H4 (cell line): ENCODE measurements at regions not wholly inside any gene's neighbourhood (a gene's known extent, or its start where the extent isn't known, plus 50 kb on each side); places are given as distances from the start of the nearest gene placed in this dataset.

Source experiments
- DNase-seq: peaks from one replicate; pipeline ENCODE4 v3.0.0-alpha.2; 2015; ENCODE audit warnings: low spot score

DNA sequence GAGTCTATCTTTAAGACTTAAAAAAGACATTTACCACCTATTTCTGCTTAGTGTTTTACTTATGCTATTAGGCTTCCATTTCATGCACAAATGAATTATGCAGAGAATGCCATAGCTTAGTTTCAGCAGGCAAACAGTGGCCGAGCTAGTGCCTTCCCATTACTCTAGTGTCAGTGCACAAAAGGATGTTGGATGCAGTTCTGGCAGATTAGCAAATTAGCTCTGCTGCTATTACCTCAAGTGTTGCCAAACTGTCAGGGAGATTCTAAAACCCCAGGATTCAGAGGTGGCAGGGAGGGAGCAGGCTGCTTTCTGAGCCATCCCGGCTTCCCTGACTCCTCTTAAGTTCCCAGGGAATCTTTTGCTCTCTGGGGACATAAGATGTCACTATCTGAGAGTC, 209.4 kb upstream of the NCAM1 start:
- DNase-seq, result no peak

DNA sequence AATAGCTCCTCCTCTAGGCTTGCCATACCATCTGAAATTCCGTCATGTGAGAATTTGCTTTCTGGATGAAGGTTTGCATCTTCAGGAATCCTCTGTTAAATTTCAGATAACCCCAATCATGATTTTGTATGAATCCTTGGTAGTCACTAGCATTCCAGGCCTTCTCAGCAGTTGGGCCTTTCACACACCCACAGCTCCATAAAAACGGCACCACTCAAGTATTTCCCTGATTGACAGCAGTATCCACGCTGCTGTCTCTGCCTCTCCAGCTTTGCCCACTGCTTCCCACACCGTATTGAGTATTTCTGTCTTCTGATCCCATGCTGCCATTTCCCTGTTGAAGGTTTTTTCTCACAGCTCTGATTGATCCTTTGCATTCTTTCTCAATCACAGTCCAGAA, 208.7 kb upstream of the NCAM1 start:
- no peak for DNase-seq

DNA sequence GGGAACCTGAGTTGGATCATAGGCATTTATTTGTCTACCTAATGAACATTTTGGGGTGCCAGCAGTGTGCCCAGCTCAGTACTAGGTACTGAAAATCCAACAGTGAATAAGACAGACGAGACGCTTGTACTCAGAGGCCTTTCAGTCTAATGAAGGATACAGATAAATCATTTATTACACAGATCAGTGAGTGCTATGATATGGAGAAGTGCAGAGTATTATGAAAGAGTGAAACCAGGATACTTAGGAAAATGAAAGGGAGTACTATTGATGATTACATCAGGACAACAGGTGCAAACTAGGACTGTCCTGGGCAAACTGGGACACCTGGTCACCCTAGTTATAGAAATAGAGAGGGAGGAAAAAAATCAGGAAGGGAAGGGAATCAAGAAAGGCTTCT, 207.5 kb upstream of the NCAM1 start:
- no peak for DNase-seq

GRCh38 chr11:112759418-112759817, 201.8 kb upstream of the NCAM1 start:
- DNase-seq, result no peak

- DNase-seq, result no peak
Measured at GRCh38 chr11:112760396-112761059, 200.7 kb upstream of the NCAM1 start.

DNA sequence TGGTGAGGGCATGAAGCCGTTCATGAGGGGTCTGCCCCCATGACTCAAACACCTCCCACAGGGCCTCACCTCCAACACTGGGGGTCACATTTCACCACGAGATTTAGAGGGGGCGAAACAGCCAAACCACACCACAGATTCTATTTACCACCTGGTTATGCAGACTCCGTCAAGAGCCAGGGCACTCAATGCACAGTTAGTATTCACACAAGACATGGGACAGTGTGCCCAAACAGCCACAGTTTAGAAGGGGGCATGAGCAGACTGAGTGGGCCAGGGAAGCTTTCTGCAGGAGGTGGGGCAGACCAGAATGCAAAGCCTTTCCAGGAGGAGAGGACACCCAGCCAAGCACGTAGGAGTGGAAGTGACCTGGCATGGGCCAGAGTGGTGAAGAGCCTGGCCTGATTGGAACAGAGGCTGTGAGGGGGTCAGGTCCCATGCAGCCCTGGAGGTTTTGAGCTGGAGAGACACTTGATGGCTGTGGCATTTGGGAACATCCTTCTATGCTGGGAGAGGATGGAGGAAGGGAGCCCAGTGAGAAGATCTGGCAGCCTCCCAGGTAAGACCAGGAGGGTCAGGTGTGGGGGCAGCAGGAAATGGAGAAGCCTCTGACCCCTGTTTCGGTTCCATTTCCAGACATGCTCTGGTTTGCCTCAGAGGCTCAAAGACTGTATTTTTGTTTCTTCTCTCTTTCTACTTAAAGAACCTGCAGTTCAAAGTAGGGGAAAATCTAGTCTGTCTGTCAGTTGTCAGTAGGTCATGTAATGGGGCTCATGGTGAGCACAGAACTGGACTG, 199.1 kb upstream of the NCAM1 start:
- DNase-seq, result no peak

GRCh38 chr11:112762707-112763090, 198.5 kb upstream of the NCAM1 start:
- no peak for DNase-seq

- no peak for DNase-seq
Measured at GRCh38 chr11:112765337-112765736, 195.9 kb upstream of the NCAM1 start.

DNA sequence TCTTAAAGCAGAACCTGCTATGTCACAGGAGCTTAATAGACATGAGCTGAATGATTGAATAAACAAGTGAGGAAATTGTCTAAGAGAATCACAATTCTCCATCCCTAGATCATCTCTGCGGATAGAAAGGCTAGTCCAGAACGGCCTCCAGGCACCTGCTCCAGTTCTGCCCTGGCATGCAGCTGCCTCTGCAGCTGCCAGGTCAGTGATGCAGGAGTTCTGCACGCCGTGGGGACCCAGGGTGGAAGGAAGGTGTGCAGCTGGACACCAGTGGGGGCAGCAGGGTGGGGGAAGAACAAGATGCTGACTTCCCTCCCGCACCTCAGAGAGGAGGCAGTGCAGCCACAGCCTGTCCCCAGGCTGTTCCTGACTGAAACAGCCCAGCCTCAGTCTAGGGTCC, 192.1 kb upstream of the NCAM1 start:
- DNase-seq, result no peak

DNA sequence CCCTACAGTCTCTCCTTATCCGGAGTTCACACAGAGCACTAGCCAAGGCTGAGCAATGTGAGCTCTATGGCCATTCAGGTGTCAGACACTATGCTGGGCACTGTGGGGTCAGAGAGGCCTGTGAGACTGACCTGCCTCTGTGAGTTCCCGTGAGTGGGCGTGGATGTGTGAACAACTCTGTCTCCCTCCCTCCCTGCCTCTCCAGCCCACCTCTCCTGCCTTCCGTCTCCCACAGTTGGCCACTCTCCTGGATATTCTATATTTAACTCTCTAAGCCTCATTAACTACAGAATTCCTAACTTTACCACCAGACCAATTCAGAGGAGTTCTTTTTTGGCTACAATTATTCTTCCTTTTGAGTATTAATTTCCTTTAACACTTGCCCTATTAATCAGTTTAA, 191.6 kb upstream of the NCAM1 start:
- no peak for DNase-seq

GRCh38 chr11:112770033-112770432, 191.2 kb upstream of the NCAM1 start:
- no peak for DNase-seq

DNA sequence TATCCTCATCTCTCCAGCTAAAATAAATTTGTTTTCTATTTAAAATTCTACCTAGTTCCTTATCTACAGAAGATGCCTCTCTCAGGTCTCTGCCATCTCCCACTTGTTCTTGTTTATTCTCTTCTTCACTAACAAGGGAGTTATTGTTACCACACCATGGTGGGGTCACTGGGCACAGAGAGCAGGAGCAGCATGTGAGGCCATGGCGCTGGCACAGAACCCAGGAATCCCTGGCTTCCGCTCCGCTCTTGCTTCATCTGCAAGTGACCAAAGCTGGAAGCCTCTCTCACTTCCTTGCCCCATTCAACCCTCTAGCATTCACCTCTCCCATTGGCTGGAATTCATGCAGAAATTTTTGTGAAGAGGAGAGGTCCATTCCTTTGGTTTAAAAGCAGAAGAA, 190.7 kb upstream of the NCAM1 start:
- no peak for DNase-seq

GRCh38 chr11:112771851-112772250, 189.4 kb upstream of the NCAM1 start:
- DNase-seq, result no peak

DNA sequence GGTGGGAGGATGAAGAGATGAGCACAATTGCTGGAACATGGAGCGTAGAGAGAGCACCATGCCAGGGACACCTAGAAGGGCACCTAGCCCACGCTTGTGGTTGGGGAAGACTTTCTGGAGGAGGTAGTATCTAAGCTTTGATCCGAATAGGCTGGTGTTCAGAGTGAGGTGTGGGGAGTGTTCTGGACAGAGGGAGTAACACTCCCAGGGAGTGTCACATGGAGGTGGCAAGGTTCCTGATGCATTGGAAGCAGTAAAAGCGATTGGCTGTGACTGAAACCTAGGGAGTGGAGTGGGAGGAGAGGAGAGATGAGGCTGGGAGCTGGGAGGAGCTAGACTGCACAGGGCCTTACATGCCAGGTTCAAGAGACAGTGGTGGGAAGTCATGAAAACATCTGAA, 188.0 kb upstream of the NCAM1 start:
- DNase-seq, result no peak

- no peak for DNase-seq
Measured at GRCh38 chr11:112776834-112777233, 184.4 kb upstream of the NCAM1 start.

DNA sequence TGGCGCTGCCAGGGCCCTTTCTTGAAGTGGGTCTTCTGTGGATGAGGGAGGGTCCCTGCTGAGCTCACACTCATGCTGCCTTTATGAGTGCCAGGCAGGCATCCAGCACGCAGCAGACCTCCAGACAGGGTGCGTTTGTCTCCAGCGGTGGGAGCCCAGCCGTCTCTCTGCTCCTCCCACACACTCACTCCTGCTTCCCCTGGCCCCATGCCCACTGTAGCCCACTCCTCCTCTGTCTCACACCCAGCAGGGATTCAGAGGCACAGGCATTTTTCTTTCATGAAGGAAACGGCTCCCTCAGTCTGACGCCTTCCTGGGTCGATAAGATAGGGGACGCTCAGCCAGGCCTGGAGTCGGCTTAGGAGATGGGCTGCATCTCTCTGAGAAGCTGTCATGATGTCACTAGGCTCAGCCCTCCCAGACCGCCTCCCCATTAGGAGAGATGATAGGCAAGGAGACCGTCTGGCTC, 183.9 kb upstream of the NCAM1 start:
- DNase-seq, result no peak

DNA sequence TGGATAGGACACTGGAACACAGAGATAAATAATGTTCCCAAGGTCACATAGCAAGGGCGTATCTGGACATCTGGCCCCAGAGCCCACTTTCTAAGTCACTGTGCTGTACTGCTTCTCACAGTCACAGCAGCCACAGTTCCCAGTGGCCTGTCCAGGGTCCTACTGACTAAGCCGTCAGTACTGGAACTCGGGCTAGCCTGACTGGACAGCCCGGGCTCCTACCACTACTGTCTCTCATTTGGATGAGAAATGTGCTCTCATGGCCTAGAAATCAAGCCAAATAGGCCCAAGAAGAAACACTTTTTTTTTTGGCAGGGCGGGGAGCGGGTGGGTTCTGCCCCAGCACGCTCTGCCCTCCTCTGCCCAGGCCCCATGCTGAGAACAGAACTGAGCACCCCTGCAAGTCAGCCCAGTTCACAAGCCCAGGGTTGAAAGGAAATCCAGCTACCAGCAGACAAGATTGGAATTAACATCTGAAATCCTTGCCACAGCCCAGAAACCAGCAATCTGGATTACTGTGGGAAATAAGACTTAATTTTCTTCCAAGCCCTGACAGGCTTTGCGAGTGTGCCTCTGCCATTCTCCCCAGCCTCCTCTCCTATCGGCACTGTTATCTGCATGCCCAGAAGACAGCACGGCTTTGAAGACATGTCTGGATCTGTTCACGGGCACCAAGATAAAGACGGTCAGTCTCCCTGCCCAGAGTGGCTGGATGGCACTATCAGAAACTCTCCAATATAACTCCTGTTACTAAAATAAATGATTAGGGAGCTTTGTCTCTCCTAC, 182.9 kb upstream of the NCAM1 start:
- DNase-seq, result no peak

GRCh38 chr11:112778877-112779266, 182.3 kb upstream of the NCAM1 start:
- no peak for DNase-seq

GRCh38 chr11:112780351-112781087, 180.7 kb upstream of the NCAM1 start:
- DNase-seq, result peak; percentile 41

- no peak for DNase-seq
Measured at GRCh38 chr11:112783945-112784322, 177.3 kb upstream of the NCAM1 start.

- DNase-seq, result peak; percentile 70
Measured at GRCh38 chr11:112784323-112785073, 176.7 kb upstream of the NCAM1 start.
